ENCODE measurements at regions not wholly inside any gene's neighbourhood (a gene's known extent, or its start where the extent isn't known, plus 50 kb on each side); places are given as distances from the start of the nearest gene placed in this dataset.

DNA sequence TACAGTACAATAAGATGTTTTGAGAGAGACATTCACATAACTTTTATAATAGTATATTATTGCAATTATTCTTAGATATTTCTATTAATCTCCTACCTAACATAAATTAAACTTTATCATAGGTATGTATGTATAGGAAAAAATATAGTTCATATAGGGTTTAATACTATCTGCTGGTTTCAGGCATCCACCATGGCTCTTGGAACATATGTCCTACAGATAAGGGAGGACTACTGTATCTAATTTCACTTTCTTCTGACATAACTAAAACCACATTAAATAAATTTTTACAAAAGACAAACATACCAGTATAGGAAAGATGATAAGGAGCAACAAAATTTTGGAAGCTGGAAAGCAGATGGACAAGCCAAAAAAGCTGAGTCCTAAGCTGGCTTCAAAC is 67.9 kb upstream of the TMEM17 start:
- TF ChIP-seq, protein P1, sequence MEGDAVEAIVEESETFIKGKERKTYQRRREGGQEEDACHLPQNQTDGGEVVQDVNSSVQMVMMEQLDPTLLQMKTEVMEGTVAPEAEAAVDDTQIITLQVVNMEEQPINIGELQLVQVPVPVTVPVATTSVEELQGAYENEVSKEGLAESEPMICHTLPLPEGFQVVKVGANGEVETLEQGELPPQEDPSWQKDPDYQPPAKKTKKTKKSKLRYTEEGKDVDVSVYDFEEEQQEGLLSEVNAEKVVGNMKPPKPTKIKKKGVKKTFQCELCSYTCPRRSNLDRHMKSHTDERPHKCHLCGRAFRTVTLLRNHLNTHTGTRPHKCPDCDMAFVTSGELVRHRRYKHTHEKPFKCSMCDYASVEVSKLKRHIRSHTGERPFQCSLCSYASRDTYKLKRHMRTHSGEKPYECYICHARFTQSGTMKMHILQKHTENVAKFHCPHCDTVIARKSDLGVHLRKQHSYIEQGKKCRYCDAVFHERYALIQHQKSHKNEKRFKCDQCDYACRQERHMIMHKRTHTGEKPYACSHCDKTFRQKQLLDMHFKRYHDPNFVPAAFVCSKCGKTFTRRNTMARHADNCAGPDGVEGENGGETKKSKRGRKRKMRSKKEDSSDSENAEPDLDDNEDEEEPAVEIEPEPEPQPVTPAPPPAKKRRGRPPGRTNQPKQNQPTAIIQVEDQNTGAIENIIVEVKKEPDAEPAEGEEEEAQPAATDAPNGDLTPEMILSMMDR (IDR thresholded peaks at IDR 0.05; ENCODE audit: low read length), result no peak
- TF ChIP-seq EZH2 (optimal IDR thresholded peaks at IDR 0.05; ENCODE audit: low read depth, low read length), result no peak

All from MM.1S (cell line).